Trophoblast cell (in vitro differentiated cells and primary cell): ENCODE measurements at regions not wholly inside any gene's neighbourhood (a gene's known extent, or its start where the extent isn't known, plus 50 kb on each side); places are given as distances from the start of the nearest gene placed in this dataset.
"Not testable (repeated sequence)": the region's sequence is repeated elsewhere in the genome, so short reads cannot be mapped to it uniquely, and the experiment has no call there.

ENCODE experiments used
- DNase-seq, 2 donors: peaks; one replicate each; pipeline ENCODE4 v3.0.0-alpha.2; 2016
- H2AFZ ChIP-seq: 2 replicates; pipeline ENCODE4 v1.6.1; 2013; ENCODE audit warnings: low read length, moderate library complexity, mild to moderate bottlenecking; ENCODE audit not compliant: insufficient read depth, poor library complexity
- H2AK5ac ChIP-seq: 2 replicates; pipeline ENCODE4 v1.6.1; 2013; ENCODE audit warnings: mild to moderate bottlenecking, low read length
- H2BK120ac ChIP-seq: 2 replicates; pipeline ENCODE4 v1.6.1; 2013; ENCODE audit warnings: low read length, mild to moderate bottlenecking, moderate library complexity; ENCODE audit not compliant: insufficient read depth, poor library complexity
- H2BK12ac ChIP-seq: 2 replicates; pipeline ENCODE4 v1.6.1; 2013; ENCODE audit warnings: mild to moderate bottlenecking, low read length, moderate library complexity
- H2BK5ac ChIP-seq: 2 replicates; pipeline ENCODE4 v1.6.1; 2013; ENCODE audit warnings: low read length, low read depth, moderate library complexity, mild to moderate bottlenecking; ENCODE audit not compliant: poor library complexity
- H3K14ac ChIP-seq: 2 replicates; pipeline ENCODE4 v1.6.1; 2013; ENCODE audit warnings: mild to moderate bottlenecking, low read length
- H3K18ac ChIP-seq: 2 replicates; pipeline ENCODE4 v1.6.1; 2013; ENCODE audit warnings: mild to moderate bottlenecking, low read length
- H3K23ac ChIP-seq: 2 replicates; pipeline ENCODE4 v1.6.1; 2013; ENCODE audit warnings: low read length
- H3K27ac ChIP-seq: 2 replicates; pipeline ENCODE4 v1.5.1; 2013; ENCODE audit warnings: low read depth, mild to moderate bottlenecking, inconsistent platforms, low read length, moderate library complexity
- H3K27me3 ChIP-seq: 2 replicates; pipeline ENCODE4 v1.6.1; 2013; ENCODE audit warnings: inconsistent platforms, mild to moderate bottlenecking, low read length, moderate library complexity; ENCODE audit not compliant: insufficient read depth
- H3K36me3 ChIP-seq, 2 experiments: 1 replicate in 1 of 2; 2 replicates in 1 of 2; pipeline ENCODE4 v1.6.1; 2013; ENCODE audit warnings: low read length in 2 of 2, mild to moderate bottlenecking in 2 of 2, moderate library complexity in 1 of 2; ENCODE audit not compliant: insufficient read depth in 2 of 2, control insufficient read depth in 1 of 2
- H3K4ac ChIP-seq: 2 replicates; pipeline ENCODE4 v1.6.1; 2013; ENCODE audit warnings: low read depth, mild to moderate bottlenecking, low read length, moderate library complexity
- H3K4me1 ChIP-seq, 2 experiments: 1 replicate in 1 of 2; 2 replicates in 1 of 2; pipeline ENCODE4 v1.6.1; 2013; ENCODE audit warnings: low read length in 2 of 2, mild to moderate bottlenecking in 2 of 2, moderate library complexity in 1 of 2; ENCODE audit not compliant: insufficient read depth in 2 of 2, control insufficient read depth in 1 of 2
- H3K4me2 ChIP-seq: 2 replicates; pipeline ENCODE4 v1.6.1; 2013; ENCODE audit warnings: inconsistent platforms, mild to moderate bottlenecking, low read length, moderate library complexity
- H3K4me3 ChIP-seq: 2 replicates; pipeline ENCODE4 v1.5.1; 2013; ENCODE audit warnings: mild to moderate bottlenecking, low read depth, low read length, inconsistent platforms
- H3K79me1 ChIP-seq: one replicate; pipeline ENCODE4 v1.6.1; 2013; ENCODE audit warnings: low read length
- H3K79me2 ChIP-seq: 2 replicates; pipeline ENCODE4 v1.6.1; 2013; ENCODE audit warnings: low read length, mild to moderate bottlenecking; ENCODE audit not compliant: control insufficient read depth, insufficient read depth, poor library complexity
- H3K9ac ChIP-seq: 2 replicates; pipeline ENCODE4 v1.6.1; 2013; ENCODE audit warnings: mild to moderate bottlenecking, low read length
- H3K9me3 ChIP-seq: 2 replicates; pipeline ENCODE4 v1.6.1; 2013; ENCODE audit warnings: low read depth, mild to moderate bottlenecking, control low read depth, inconsistent platforms, low read length; ENCODE audit not compliant: insufficient read depth
- H4K12ac ChIP-seq: 2 replicates; pipeline ENCODE4 v1.6.1; 2013; ENCODE audit warnings: low read depth, mild to moderate bottlenecking, low read length, moderate library complexity
- H4K8ac ChIP-seq: 2 replicates; pipeline ENCODE4 v1.6.1; 2013; ENCODE audit warnings: low read depth, mild to moderate bottlenecking, low read length, moderate library complexity
- H4K91ac ChIP-seq: one replicate; pipeline ENCODE4 v1.6.1; 2013; ENCODE audit warnings: low read depth, mild to moderate bottlenecking, low read length, moderate library complexity
- WGBS: extraction: QIAGEN DNeasy Blood & Tissue Kit; methylation state at CpG from one replicate; pipeline ENCODE4 v1.1.7; 2013; ENCODE audit warnings: missing lambda C conversion rate; ENCODE audit not compliant: insufficient read length, insufficient coverage; ENCODE audit errors: extremely low coverage; 5-methylcytosine and 5-hydroxymethylcytosine counted together

GRCh38 chr10:63689768-63690167 lies 168.6 kb downstream of the REEP3 start:
- Histone ChIP-seq H2BK12ac (no peak overlapping the region), H3K79me1 (no peaks in the 10 kb centered on the region), H3K4me3 (no peak overlapping the region), H3K9me3 (no peaks in the 10 kb centered on the region), H3K4ac (no peak overlapping the region), H3K18ac (no peak overlapping the region), H3K23ac (no peak overlapping the region), H4K12ac (no peak overlapping the region), H3K4me2 (no peak overlapping the region), H2AK5ac (no peak overlapping the region), H2AFZ (no peak overlapping the region), H3K36me3 (no peaks in the 10 kb centered on the region), H2BK120ac (no peak overlapping the region), H3K4me1 (no peaks in the 10 kb centered on the region), H4K91ac (no peak overlapping the region), H3K9ac (no peak overlapping the region), H3K27ac (no peak overlapping the region), H2BK5ac (no peak overlapping the region), H3K27me3 (no peaks in the 10 kb centered on the region), H3K79me2 (no peaks in the 10 kb centered on the region), H4K8ac (no peak overlapping the region), H3K14ac (no peak overlapping the region)
- DNase-seq: no peak

DNA sequence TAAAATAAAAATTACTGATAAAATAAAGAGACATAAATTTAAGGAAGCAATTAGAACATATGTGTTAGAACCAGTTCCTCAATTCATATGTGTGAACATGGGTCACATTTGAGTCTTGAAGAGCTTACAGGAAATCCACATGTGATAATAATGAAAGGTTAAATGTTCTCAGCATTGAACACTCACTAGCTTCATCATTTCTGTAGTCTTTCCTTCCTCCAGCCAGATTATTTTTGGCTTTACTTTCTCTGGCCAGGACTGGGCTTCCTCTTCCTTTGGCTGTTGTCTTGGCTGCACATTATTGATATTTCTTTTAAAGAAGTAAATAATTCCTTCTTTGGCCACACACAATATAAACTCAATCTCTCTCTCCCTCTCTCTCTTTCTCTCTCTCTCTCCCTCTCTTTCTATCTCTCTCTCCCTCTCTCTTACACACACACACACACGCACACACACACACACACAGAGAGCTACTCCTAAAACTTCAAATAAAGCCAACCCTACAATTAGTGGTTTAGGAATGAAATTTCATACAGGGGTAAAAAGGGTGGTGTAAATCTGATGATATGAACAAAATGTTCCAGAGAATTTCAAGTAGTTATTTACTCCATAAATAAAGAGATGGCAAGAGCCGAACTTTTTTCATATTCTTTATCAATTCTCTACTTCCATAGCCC lies 171.2 kb downstream of the REEP3 start:
- no peak overlapping the region for H2BK120ac ChIP-seq
- no peaks in the 10 kb centered on the region for H3K27me3 ChIP-seq
- H2BK5ac ChIP-seq: no peak overlapping the region
- H3K4me3 ChIP-seq: no peak overlapping the region
- H3K9me3 ChIP-seq: no peaks in the 10 kb centered on the region
- no peaks in the 10 kb centered on the region for H3K79me2 ChIP-seq
- H3K14ac ChIP-seq: no peak overlapping the region
- no peak overlapping the region for H3K18ac ChIP-seq
- H3K23ac ChIP-seq: no peak overlapping the region
- no peak overlapping the region for H3K27ac ChIP-seq
- H4K91ac ChIP-seq: no peak overlapping the region
- 90% methylated on average over 1 of the region's 2 CpGs for WGBS
- H3K4me2 ChIP-seq: no peak overlapping the region
- no peak overlapping the region for H4K8ac ChIP-seq
- no peaks in the 10 kb centered on the region for H3K4me1 ChIP-seq
- H3K9ac ChIP-seq: no peak overlapping the region
- no peaks in the 10 kb centered on the region for H3K79me1 ChIP-seq
- no peak overlapping the region for H4K12ac ChIP-seq
- no peak overlapping the region for H2AFZ ChIP-seq
- H3K36me3 ChIP-seq: no peaks in the 10 kb centered on the region
- H3K4ac ChIP-seq: no peak overlapping the region
- no peak overlapping the region for H2AK5ac ChIP-seq
- DNase-seq: no peak
- H2BK12ac ChIP-seq: no peak overlapping the region

DNA sequence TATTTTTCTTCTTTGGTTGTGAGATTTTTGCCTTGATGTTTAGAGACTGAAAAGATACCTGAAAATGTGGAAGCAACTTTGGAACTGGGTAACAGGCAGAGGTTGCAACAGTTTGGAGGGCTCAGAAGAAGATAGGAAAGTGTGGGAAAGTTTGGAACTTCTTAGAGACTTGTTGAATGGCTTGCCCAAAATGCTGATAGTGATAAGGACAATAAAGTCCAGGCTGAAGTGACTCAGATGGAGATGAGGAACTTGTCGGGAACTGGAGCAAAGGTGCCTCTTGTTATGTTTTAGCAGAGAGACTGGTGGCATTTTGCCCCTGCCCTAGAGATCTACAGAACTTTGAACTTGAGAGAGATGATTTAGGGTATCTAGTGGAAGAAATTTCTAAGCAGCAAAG lies 171.8 kb downstream of the REEP3 start:
- not testable (repeated sequence) for H3K4me3 ChIP-seq, H2AK5ac ChIP-seq, H3K27me3 ChIP-seq, H3K4me2 ChIP-seq, H4K12ac ChIP-seq, H3K14ac ChIP-seq, H3K9me3 ChIP-seq, H3K79me1 ChIP-seq, H2BK5ac ChIP-seq, H2BK120ac ChIP-seq, H3K36me3 ChIP-seq, H3K79me2 ChIP-seq, H3K9ac ChIP-seq, H3K4me1 ChIP-seq, H4K8ac ChIP-seq, H2BK12ac ChIP-seq, H3K18ac ChIP-seq, H3K4ac ChIP-seq, H2AFZ ChIP-seq, H3K27ac ChIP-seq, H3K23ac ChIP-seq, H4K91ac ChIP-seq
- DNase-seq: peak in 1 of 2 donors; percentile 32
- whole genome bisulfite sequencing: no CpG with 5 or more reads among the region's 1 CpG

DNA sequence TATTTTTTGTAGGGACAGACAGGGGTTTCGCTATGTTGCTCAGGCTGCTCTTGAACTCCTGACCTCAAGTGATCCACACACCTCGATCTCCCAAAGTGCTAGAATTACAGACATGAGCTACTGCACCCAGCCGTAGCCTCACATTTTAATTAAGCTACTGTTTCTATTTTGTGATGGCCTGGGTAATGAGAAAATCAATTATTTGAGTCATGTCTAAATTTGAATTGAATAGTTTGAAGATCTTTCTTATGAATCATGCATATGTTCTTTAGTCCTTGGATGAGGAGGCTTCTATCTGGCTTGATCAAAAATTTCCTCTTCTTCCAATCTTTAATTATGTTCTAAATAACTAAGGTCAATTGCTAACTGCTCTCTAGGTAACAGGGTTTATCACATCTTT lies 175.0 kb downstream of the REEP3 start:
- Histone ChIP-seq H3K4me1 (no peaks in the 10 kb centered on the region), H3K9me3 (no peaks in the 10 kb centered on the region), H3K18ac (no peak overlapping the region), H3K23ac (no peak overlapping the region), H3K36me3 (no peaks in the 10 kb centered on the region), H3K14ac (no peak overlapping the region), H3K79me1 (no peaks in the 10 kb centered on the region), H3K27ac (no peak overlapping the region), H2AFZ (no peak overlapping the region), H2BK120ac (no peak overlapping the region), H3K4me2 (no peak overlapping the region), H3K4ac (no peak overlapping the region), H4K8ac (no peak overlapping the region), H3K27me3 (no peaks in the 10 kb centered on the region), H3K9ac (no peak overlapping the region), H2BK12ac (no peak overlapping the region), H2AK5ac (no peak overlapping the region), H3K4me3 (no peak overlapping the region), H4K91ac (no peak overlapping the region), H4K12ac (no peak overlapping the region), H3K79me2 (no peaks in the 10 kb centered on the region), H2BK5ac (no peak overlapping the region)
- DNase-seq: no peak
- WGBS: no CpG with 5 or more reads among the region's 3 CpGs
